Nephron progenitor cell (in vitro differentiated cells): ENCODE measurements at regions not wholly inside any gene's neighbourhood (a gene's known extent, or its start where the extent isn't known, plus 50 kb on each side); places are given as distances from the start of the nearest gene placed in this dataset.

Experiments used
- DNase-seq: peaks from one replicate; pipeline ENCODE4 v3.0.0; 2021
- H3K27ac Mint-ChIP-seq: 2 replicates; pipeline ENCODE4 v1.8.0; 2021; ENCODE audit warnings: mild to moderate bottlenecking, moderate library complexity, mixed read lengths
- H3K27me3 Mint-ChIP-seq: 2 replicates; pipeline ENCODE4 v1.8.0; 2021; ENCODE audit warnings: mild to moderate bottlenecking, low read depth, mixed read lengths; ENCODE audit not compliant: poor library complexity
- H3K36me3 Mint-ChIP-seq: 2 replicates; pipeline ENCODE4 v1.8.0; 2021; ENCODE audit warnings: low read depth, mixed read lengths
- H3K4me1 Mint-ChIP-seq: 2 replicates; pipeline ENCODE4 v1.8.0; 2021; ENCODE audit warnings: mixed read lengths
- H3K4me3 Mint-ChIP-seq: 2 replicates; pipeline ENCODE4 v1.8.0; 2021; ENCODE audit warnings: mild to moderate bottlenecking, moderate library complexity, mixed read lengths
- H3K9me3 Mint-ChIP-seq: 2 replicates; pipeline ENCODE4 v1.8.0; 2021; ENCODE audit warnings: mild to moderate bottlenecking, moderate library complexity, mixed read lengths
- CTCF ChIP-seq: fragments of 200-600 bp; sonication (generic); IDR thresholded peaks from 2 replicates; pipeline ENCODE4 v1.5.0; 2021; ENCODE audit warnings: antibody characterized with exemption

DNA sequence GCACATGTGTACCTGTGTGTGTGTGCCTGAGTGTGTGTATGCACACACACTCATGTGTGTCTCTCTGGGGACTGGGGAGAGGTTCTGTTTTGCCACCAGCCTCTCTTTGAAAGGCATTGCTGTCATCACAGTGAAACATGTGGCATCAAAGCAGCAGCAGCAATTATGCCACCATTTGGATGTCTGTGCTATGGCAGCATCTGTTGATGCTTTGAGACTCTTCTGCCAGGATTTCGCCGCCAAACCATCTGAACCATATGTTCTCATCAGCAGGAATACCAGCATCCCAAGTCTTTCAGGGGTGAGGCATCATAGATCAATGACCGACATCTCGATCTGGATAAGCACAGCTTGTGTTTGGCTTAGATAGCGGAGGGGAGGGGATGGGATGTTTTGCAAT, 168.6 kb downstream of the FAT3 start:
- H3K27me3 Mint-ChIP-seq: no peaks in the 10 kb centered on the region
- DNase-seq: no peak
- no peaks in the 10 kb centered on the region for H3K9me3 Mint-ChIP-seq
- H3K36me3 Mint-ChIP-seq: peaks cover 10% of the 10 kb centered on the region
- H3K27ac Mint-ChIP-seq: peak overlapping the region; percentile 64
- H3K4me3 Mint-ChIP-seq: no peak overlapping the region
- peaks cover 37% of the 10 kb centered on the region for H3K4me1 Mint-ChIP-seq
- no peak for TF ChIP-seq CTCF

DNA sequence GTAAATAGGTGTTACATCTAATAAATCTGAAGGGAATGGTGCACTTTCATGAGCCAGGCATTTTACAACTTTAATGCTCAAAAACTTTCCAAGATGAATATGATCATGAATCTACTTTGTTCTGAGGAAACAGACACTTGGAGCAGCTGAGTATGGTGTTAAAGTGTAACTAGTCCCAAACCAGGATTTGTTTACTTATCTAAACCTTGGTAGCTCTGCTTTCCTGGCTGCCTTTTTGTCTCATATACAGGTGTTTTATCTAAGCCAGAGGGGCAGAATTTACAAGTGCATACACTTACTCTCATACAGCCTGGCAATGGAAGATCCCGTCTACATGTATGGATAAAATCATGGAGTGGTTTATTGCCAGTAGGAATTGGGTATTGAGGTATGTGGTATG, 171.5 kb downstream of the FAT3 start:
- no peaks in the 10 kb centered on the region for H3K9me3 Mint-ChIP-seq
- H3K4me1 Mint-ChIP-seq: peaks cover 47% of the 10 kb centered on the region
- peaks cover 15% of the 10 kb centered on the region for H3K36me3 Mint-ChIP-seq
- H3K27me3 Mint-ChIP-seq: no peaks in the 10 kb centered on the region
- DNase-seq: no peak
- H3K4me3 Mint-ChIP-seq: no peak overlapping the region
- TF ChIP-seq CTCF: no peak
- H3K27ac Mint-ChIP-seq: no peak overlapping the region

- Mint-ChIP-seq H3K27ac (no peak overlapping the region), H3K4me3 (no peak overlapping the region), H3K9me3 (no peaks in the 10 kb centered on the region), H3K4me1 (peaks cover 51% of the 10 kb centered on the region), H3K36me3 (peaks cover 26% of the 10 kb centered on the region), H3K27me3 (no peaks in the 10 kb centered on the region)
- no peak for DNase-seq
- TF ChIP-seq CTCF: no peak
Measured at GRCh38 chr11:92397221-92397755, 172.7 kb downstream of the FAT3 start.

DNA sequence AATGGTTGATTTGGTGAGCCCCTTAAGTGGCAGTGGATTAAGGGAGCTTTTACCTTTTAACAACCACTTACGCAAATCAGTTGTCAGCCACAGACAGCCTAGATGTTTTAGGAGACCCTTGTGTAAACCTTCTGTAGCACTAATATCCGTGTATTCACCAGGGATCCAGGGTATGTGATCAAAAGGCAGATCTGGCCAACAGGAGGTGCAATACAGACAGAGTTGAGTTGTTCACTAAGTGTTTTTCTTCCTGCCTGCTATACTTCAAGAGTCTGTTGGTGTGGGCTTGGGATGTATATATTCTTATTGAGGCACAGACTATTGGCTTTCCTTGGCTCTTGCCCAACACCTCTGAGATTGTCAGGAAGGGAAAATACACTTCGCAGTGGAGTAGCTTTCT, 175.1 kb downstream of the FAT3 start:
- Mint-ChIP-seq H3K4me3 (no peak overlapping the region), H3K4me1 (peaks cover 33% of the 10 kb centered on the region), H3K36me3 (peaks cover 50% of the 10 kb centered on the region), H3K27ac (no peak overlapping the region), H3K9me3 (peaks cover 13% of the 10 kb centered on the region), H3K27me3 (no peaks in the 10 kb centered on the region)
- DNase-seq: no peak
- no peak for TF ChIP-seq CTCF

GRCh38 chr11:92401520-92401919, 176.9 kb downstream of the FAT3 start:
- peaks cover 21% of the 10 kb centered on the region for H3K9me3 Mint-ChIP-seq
- no peaks in the 10 kb centered on the region for H3K27me3 Mint-ChIP-seq
- peaks cover 29% of the 10 kb centered on the region for H3K4me1 Mint-ChIP-seq
- H3K36me3 Mint-ChIP-seq: peaks cover 68% of the 10 kb centered on the region
- TF ChIP-seq CTCF: no peak
- no peak for DNase-seq
- H3K4me3 Mint-ChIP-seq: no peak overlapping the region
- H3K27ac Mint-ChIP-seq: peak overlapping the region; percentile 37

DNA sequence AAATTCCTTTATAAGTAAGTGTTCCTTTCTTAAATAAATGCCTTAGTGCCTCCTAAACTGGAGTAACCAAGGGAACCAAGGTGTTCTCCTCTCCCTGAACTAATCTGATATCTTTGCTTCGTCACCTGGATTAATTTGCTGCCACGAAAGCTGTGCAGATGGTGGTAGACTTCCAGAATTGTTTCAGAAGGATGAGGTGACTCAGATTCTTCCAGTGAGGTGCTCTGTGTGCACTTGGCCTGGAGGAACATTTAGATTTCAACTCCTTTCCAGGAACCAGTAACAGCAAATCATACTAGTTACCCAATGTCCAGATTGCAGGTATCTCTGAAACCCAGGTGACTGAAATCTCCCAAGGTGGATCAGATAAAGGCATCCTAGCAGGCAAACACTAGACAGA, 181.9 kb downstream of the FAT3 start:
- peaks cover 21% of the 10 kb centered on the region for H3K9me3 Mint-ChIP-seq
- H3K36me3 Mint-ChIP-seq: peaks cover 50% of the 10 kb centered on the region
- H3K27ac Mint-ChIP-seq: no peak overlapping the region
- H3K27me3 Mint-ChIP-seq: peaks cover 3% of the 10 kb centered on the region
- TF ChIP-seq CTCF: no peak
- no peak for DNase-seq
- H3K4me1 Mint-ChIP-seq: peaks cover 50% of the 10 kb centered on the region
- no peak overlapping the region for H3K4me3 Mint-ChIP-seq
